ENCODE measurements at regions not wholly inside any gene's neighbourhood (a gene's known extent, or its start where the extent isn't known, plus 50 kb on each side); places are given as distances from the start of the nearest gene placed in this dataset.
"Not testable (repeated sequence)": the region's sequence is repeated elsewhere in the genome, so short reads cannot be mapped to it uniquely, and the experiment has no call there.

GRCh38 chr2:75321599-75321922 is 122.2 kb upstream of the TACR1 start:
- DNase-seq = no peak

GRCh38 chr2:75320898-75321598 is 121.7 kb upstream of the TACR1 start:
- DNase-seq = no peak

GRCh38 chr2:75319951-75320350 is 120.6 kb upstream of the TACR1 start:
- DNase-seq = no peak

GRCh38 chr2:75317802-75318201 is 118.5 kb upstream of the TACR1 start:
- DNase-seq = no peak

GRCh38 chr2:75317316-75317715 is 118.0 kb upstream of the TACR1 start:
- DNase-seq = no peak

- DNase-seq = no peak
These were observed 116.1 kb upstream of the TACR1 start for GRCh38 chr2:75315436-75315835.

GRCh38 chr2:75311993-75312392 is 112.7 kb upstream of the TACR1 start:
- DNase-seq = no peak

GRCh38 chr2:75311521-75311920 is 112.2 kb upstream of the TACR1 start:
- DNase-seq = no peak

- DNase-seq = no peak
These were observed 111.6 kb upstream of the TACR1 start for GRCh38 chr2:75310876-75311275.

GRCh38 chr2:75309596-75310463 is 110.5 kb upstream of the TACR1 start:
- DNase-seq = no peak

GRCh38 chr2:75303227-75303626 is 103.9 kb upstream of the TACR1 start:
- DNase-seq = no peak

GRCh38 chr2:75294362-75294761 is 95.0 kb upstream of the TACR1 start:
- no peak for DNase-seq

GRCh38 chr2:75292826-75293225 is 93.5 kb upstream of the TACR1 start:
- no peak for DNase-seq

- DNase-seq = no peak
These were observed 91.4 kb upstream of the TACR1 start for GRCh38 chr2:75290600-75291150.

GRCh38 chr2:75289771-75290170 is 90.5 kb upstream of the TACR1 start:
- DNase-seq = no peak

- DNase-seq = not testable (repeated sequence)
These were observed 89.9 kb upstream of the TACR1 start for GRCh38 chr2:75289178-75289577.

- no peak for DNase-seq
These were observed 89.4 kb upstream of the TACR1 start for GRCh38 chr2:75288760-75289159.

GRCh38 chr2:75287624-75288316 is 88.5 kb upstream of the TACR1 start:
- DNase-seq = no peak

- no peak for DNase-seq
These were observed 85.0 kb upstream of the TACR1 start for GRCh38 chr2:75284345-75284744.

GRCh38 chr2:75278821-75279379 is 79.6 kb upstream of the TACR1 start:
- no peak for DNase-seq

GRCh38 chr2:75278314-75278713 is 79.0 kb upstream of the TACR1 start:
- no peak for DNase-seq

- no peak for DNase-seq
These were observed 77.8 kb upstream of the TACR1 start for GRCh38 chr2:75277111-75277510.

Data from right forelimb (tissue), 1 donor.